ENCODE measurements at regions not wholly inside any gene's neighbourhood (a gene's known extent, or its start where the extent isn't known, plus 50 kb on each side); places are given as distances from the start of the nearest gene placed in this dataset.

DNA sequence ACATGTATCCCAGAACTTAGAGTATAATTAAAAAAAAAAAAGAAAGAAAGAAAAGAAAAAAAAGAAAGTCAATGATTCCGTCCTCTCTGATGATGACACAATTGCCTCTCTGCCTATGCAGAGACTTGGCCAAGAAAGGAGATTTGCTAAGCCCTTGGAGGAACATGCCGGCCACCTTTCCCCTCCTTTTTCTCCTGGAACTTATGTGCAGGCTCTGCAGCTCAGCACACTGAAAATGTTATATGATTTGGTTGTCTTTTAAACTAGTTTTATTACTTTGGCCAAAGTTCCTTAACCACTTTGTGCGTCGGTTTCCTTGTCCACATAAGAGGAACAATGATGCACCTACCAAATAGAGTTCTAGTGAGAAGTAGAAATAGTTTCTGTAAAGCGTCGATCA lies 111.4 kb upstream of the ZNF644 start:
- no peaks in the 10 kb centered on the region for H3K79me2 ChIP-seq (ENCODE audit: low read length)
- no peaks in the 10 kb centered on the region for H3K27me3 ChIP-seq (replicated peaks; ENCODE audit: insufficient read depth, low read length)
- H3K4me2 ChIP-seq (ENCODE audit: low read depth, low read length): no peak overlapping the region
- no peak overlapping the region for H3K27ac ChIP-seq (ENCODE audit: low read length)
- TF ChIP-seq, protein P1, sequence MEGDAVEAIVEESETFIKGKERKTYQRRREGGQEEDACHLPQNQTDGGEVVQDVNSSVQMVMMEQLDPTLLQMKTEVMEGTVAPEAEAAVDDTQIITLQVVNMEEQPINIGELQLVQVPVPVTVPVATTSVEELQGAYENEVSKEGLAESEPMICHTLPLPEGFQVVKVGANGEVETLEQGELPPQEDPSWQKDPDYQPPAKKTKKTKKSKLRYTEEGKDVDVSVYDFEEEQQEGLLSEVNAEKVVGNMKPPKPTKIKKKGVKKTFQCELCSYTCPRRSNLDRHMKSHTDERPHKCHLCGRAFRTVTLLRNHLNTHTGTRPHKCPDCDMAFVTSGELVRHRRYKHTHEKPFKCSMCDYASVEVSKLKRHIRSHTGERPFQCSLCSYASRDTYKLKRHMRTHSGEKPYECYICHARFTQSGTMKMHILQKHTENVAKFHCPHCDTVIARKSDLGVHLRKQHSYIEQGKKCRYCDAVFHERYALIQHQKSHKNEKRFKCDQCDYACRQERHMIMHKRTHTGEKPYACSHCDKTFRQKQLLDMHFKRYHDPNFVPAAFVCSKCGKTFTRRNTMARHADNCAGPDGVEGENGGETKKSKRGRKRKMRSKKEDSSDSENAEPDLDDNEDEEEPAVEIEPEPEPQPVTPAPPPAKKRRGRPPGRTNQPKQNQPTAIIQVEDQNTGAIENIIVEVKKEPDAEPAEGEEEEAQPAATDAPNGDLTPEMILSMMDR (IDR thresholded peaks at IDR 0.05; ENCODE audit: low read length): no peak
- TF ChIP-seq EZH2phosphoT487 (IDR thresholded peaks at IDR 0.05; ENCODE audit: low read length) (no peak), EZH2 (optimal IDR thresholded peaks at IDR 0.05; ENCODE audit: low read depth, low read length) (no peak)
- H3F3A ChIP-seq (ENCODE audit: insufficient read depth, low read length): no peaks in the 10 kb centered on the region
- H3K36me3 ChIP-seq (replicated peaks; ENCODE audit: insufficient read depth, low read length): no peaks in the 10 kb centered on the region
- H3K9ac ChIP-seq (ENCODE audit: low read length): no peak overlapping the region
- H4K20me1 ChIP-seq (ENCODE audit: insufficient read depth, low read length): no peaks in the 10 kb centered on the region
- H3K4me1 ChIP-seq (ENCODE audit: low read length): no peaks in the 10 kb centered on the region
- no peaks in the 10 kb centered on the region for H3K9me3 ChIP-seq (replicated peaks; ENCODE audit: insufficient read depth, low read length)
- H2AFZ ChIP-seq (ENCODE audit: low read length): no peak overlapping the region
- H3K9me2 ChIP-seq (replicated peaks; ENCODE audit: insufficient read depth, low read length): no peaks in the 10 kb centered on the region
- no peak for DNase-seq
- H3K4me3 ChIP-seq (ENCODE audit: low read length): no peak overlapping the region

DNA sequence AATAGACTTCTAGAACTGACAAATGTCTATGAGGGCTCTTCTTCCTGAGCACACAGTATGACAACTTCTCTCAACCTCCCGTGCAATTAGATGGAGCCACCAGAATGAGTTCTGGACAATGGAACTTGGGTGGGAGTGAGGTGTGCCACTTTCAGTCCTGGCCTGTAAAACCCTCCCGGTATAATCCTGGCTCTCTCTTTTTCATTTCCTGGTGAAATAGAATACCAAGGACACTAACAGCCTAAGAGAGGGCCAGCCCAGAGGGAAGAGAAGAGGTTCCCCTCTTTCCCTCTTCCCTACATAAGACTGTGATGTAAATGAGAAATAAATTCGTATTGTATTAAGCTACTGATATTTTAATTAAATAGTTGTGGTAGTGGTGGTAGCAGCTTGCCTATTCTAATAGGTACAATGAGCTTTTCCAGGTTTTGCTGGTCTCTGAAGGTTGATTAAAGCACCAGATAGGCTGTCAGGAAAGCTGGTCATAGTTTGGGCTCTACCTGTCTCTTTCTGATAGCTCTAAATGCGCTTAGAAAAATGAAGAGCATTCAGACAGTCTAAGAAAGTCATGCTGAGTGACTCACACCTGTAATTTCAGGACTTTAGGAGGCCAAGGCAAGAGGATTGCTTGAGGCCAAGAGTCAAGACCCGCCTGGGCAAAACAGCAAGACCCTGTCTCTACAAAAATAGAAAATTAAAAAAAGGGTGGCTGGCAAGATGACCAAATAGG lies 108.6 kb upstream of the ZNF644 start:
- Histone ChIP-seq H3K27me3 (replicated peaks; ENCODE audit: insufficient read depth, low read length) (no peaks in the 10 kb centered on the region), H2AFZ (ENCODE audit: low read length) (no peak overlapping the region), H3K36me3 (replicated peaks; ENCODE audit: insufficient read depth, low read length) (no peaks in the 10 kb centered on the region), H3F3A (ENCODE audit: insufficient read depth, low read length) (no peaks in the 10 kb centered on the region), H3K9me2 (replicated peaks; ENCODE audit: insufficient read depth, low read length) (no peaks in the 10 kb centered on the region), H3K4me2 (ENCODE audit: low read depth, low read length) (no peak overlapping the region), H4K20me1 (ENCODE audit: insufficient read depth, low read length) (no peaks in the 10 kb centered on the region), H3K4me1 (ENCODE audit: low read length) (no peaks in the 10 kb centered on the region), H3K79me2 (ENCODE audit: low read length) (no peaks in the 10 kb centered on the region), H3K9me3 (replicated peaks; ENCODE audit: insufficient read depth, low read length) (no peaks in the 10 kb centered on the region), H3K9ac (ENCODE audit: low read length) (no peak overlapping the region), H3K27ac (ENCODE audit: low read length) (no peak overlapping the region), H3K4me3 (ENCODE audit: low read length) (no peak overlapping the region)
- TF ChIP-seq EZH2 (optimal IDR thresholded peaks at IDR 0.05; ENCODE audit: low read depth, low read length) (no peak), EZH2phosphoT487 (IDR thresholded peaks at IDR 0.05; ENCODE audit: low read length) (no peak)
- TF ChIP-seq, protein P1 (IDR thresholded peaks at IDR 0.05; ENCODE audit: low read length): no peak
- DNase-seq: no peak

GRCh38 chr1:91129458-91129857 lies 107.6 kb upstream of the ZNF644 start:
- Histone ChIP-seq H2AFZ (ENCODE audit: low read length) (no peak overlapping the region), H3K4me3 (ENCODE audit: low read length) (no peak overlapping the region), H3K9me3 (replicated peaks; ENCODE audit: insufficient read depth, low read length) (no peaks in the 10 kb centered on the region), H3K79me2 (ENCODE audit: low read length) (no peaks in the 10 kb centered on the region), H3F3A (ENCODE audit: insufficient read depth, low read length) (no peaks in the 10 kb centered on the region), H3K27me3 (replicated peaks; ENCODE audit: insufficient read depth, low read length) (no peaks in the 10 kb centered on the region), H3K9me2 (replicated peaks; ENCODE audit: insufficient read depth, low read length) (no peaks in the 10 kb centered on the region), H3K27ac (ENCODE audit: low read length) (no peak overlapping the region), H3K9ac (ENCODE audit: low read length) (no peak overlapping the region), H4K20me1 (ENCODE audit: insufficient read depth, low read length) (no peaks in the 10 kb centered on the region), H3K36me3 (replicated peaks; ENCODE audit: insufficient read depth, low read length) (no peaks in the 10 kb centered on the region), H3K4me1 (ENCODE audit: low read length) (no peaks in the 10 kb centered on the region), H3K4me2 (ENCODE audit: low read depth, low read length) (no peak overlapping the region)
- TF ChIP-seq EZH2 (optimal IDR thresholded peaks at IDR 0.05; ENCODE audit: low read depth, low read length): no peak
- TF ChIP-seq, protein P1 (IDR thresholded peaks at IDR 0.05; ENCODE audit: low read length): no peak
- no peak for TF ChIP-seq EZH2phosphoT487 (IDR thresholded peaks at IDR 0.05; ENCODE audit: low read length)
- no peak for DNase-seq

Data from MM.1S (cell line).